Mucosa of descending colon (tissue), 3 donors: ENCODE measurements at regions not wholly inside any gene's neighbourhood (a gene's known extent, or its start where the extent isn't known, plus 50 kb on each side); places are given as distances from the start of the nearest gene placed in this dataset.

Experiments
- ATAC-seq: fragments of 200-7000 bp; cut with Tn5 transposase; one replicate; pipeline ENCODE4 v1.9.1; 2020; ENCODE audit warnings: mild to moderate bottlenecking, moderate library complexity
- DNase-seq, 3 donors: peaks; one replicate each; pipeline ENCODE4 v3.0.0-alpha.2; 2020
- H3K36me3 ChIP-seq: fragments of 200-600 bp; one replicate; pipeline ENCODE4 v1.8.0; 2021; ENCODE audit warnings: low read depth, mild to moderate bottlenecking
- H3K4me1 ChIP-seq: fragments of 200-600 bp; one replicate; pipeline ENCODE4 v1.8.0; 2021; ENCODE audit warnings: low read depth, mild to moderate bottlenecking
- H3K4me3 ChIP-seq: fragments of 200-600 bp; one replicate; pipeline ENCODE4 v1.8.0; 2021; ENCODE audit warnings: mild to moderate bottlenecking
- H3K9me3 ChIP-seq: fragments of 200-600 bp; one replicate; pipeline ENCODE4 v1.8.0; 2021; ENCODE audit warnings: mild to moderate bottlenecking
- intact Hi-C, 2 donors: fragments of 100-400 bp; cut with DNase I in 1 of 2; cut with micrococcal nuclease in 1 of 2; formaldehyde crosslinking; loops; one replicate each; pipeline versions ENCODE4 v1.11.0 to v1.11.1; 2022; cut with DNase I, micrococcal nuclease
- TF ChIP-seq, protein P1 (sequence below): fragments of 200-600 bp; IDR thresholded peaks from one replicate; pipeline ENCODE4 v1.8.0; 2022; ENCODE audit warnings: antibody characterized with exemption, mild to moderate bottlenecking
- donor health status: DM: no; HTN: no; CAD: no; lungs with moderate emphysema.
- donor health status: DM: no; HTN: no; CAD: no.
- donor health status: DM: no; HTN: yes; CAD: no.

- no peaks in the 10 kb centered on the region for H3K36me3 ChIP-seq
- no peaks in the 10 kb centered on the region for H3K9me3 ChIP-seq
- TF ChIP-seq, protein P1, sequence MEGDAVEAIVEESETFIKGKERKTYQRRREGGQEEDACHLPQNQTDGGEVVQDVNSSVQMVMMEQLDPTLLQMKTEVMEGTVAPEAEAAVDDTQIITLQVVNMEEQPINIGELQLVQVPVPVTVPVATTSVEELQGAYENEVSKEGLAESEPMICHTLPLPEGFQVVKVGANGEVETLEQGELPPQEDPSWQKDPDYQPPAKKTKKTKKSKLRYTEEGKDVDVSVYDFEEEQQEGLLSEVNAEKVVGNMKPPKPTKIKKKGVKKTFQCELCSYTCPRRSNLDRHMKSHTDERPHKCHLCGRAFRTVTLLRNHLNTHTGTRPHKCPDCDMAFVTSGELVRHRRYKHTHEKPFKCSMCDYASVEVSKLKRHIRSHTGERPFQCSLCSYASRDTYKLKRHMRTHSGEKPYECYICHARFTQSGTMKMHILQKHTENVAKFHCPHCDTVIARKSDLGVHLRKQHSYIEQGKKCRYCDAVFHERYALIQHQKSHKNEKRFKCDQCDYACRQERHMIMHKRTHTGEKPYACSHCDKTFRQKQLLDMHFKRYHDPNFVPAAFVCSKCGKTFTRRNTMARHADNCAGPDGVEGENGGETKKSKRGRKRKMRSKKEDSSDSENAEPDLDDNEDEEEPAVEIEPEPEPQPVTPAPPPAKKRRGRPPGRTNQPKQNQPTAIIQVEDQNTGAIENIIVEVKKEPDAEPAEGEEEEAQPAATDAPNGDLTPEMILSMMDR: no peak
- intact Hi-C loops: no loop called here
- H3K4me1 ChIP-seq: no peaks in the 10 kb centered on the region
- ATAC-seq (no peak), DNase-seq (no peak)
- H3K4me3 ChIP-seq: no peak overlapping the region
These were observed 63.5 kb upstream of the GPR139 start for GRCh38 chr16:20137194-20137593.

GRCh38 chr16:20136446-20136968 lies 62.8 kb upstream of the GPR139 start:
- Histone ChIP-seq H3K4me1 (no peaks in the 10 kb centered on the region), H3K36me3 (no peaks in the 10 kb centered on the region), H3K9me3 (no peaks in the 10 kb centered on the region), H3K4me3 (no peak overlapping the region)
- intact Hi-C loops: no loop called here
- DNase-seq (no peak), ATAC-seq (no peak)
- TF ChIP-seq, protein P1: no peak

DNA sequence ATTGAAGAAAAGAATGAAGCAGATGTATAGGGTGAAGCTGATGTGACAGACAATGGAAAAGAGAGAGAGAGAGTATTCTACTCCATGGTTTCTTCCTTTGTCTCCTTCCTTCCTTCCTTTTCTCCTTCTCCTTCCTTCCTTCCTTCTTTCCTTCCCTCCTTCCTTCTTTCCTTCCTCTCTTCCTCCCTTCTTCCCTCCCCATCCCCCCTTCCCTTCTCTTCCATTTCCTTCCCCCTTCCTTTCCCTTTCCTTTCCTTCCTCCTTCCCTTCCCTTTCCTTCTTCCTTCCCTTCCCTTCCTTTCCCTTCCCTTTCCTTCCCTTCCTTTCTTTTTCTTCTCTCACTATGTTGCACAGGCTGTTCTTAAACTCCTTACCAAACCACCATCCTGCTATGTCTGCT lies 55.7 kb upstream of the GPR139 start:
- intact Hi-C loops: no loop called here
- no peaks in the 10 kb centered on the region for H3K36me3 ChIP-seq
- H3K4me1 ChIP-seq: no peaks in the 10 kb centered on the region
- H3K9me3 ChIP-seq: peaks cover 13% of the 10 kb centered on the region
- DNase-seq: no peak
- no peak overlapping the region for H3K4me3 ChIP-seq
- TF ChIP-seq, protein P1: no peak
- ATAC-seq: no peak
